ENCODE measurements at regions not wholly inside any gene's neighbourhood (a gene's known extent, or its start where the extent isn't known, plus 50 kb on each side); places are given as distances from the start of the nearest gene placed in this dataset.
A peak's percentile ranks its signal among the peaks of the same experiment; 100 is the strongest.
"Not testable (repeated sequence)": the region's sequence is repeated elsewhere in the genome, so short reads cannot be mapped to it uniquely, and the experiment has no call there.

DNA sequence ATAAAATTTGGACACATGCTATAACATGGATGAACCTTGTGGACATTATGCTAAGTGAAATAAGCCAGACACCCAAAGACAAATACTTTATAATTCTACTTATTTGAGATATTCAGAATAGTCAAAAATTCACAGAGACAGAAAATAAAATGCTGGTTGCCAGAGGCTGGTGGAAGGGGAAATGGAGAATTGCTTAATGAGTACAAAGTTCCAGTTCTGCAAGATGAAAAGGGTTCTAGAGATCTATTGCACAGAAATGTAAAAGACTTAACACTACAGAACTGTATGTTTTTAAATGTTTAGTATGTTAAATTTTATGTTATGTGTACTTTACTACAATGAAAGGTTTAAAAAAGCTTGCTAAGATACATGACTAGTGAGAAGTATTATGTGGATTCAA lies 344.8 kb downstream of the CNTN3 start:
- no peak for FAIRE-seq

DNA sequence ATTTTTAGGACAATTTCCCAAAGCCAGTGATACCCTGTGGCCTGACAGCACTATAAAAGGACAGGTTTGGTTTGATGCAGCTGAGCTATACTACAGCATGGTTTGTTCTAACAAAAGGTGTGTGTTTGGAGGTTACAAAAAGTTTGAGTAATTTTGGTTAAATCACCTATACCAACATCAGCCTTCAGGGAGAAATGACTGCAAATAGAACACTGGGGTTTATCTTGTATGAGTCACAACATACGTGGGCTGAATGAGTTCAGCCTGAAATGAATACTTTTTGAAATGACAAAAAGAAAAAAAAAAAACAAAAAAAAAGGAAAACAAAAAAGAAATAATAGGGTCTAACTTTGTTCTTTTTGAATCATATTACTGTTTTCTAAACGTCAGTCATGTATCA lies 345.7 kb downstream of the CNTN3 start:
- no peak for FAIRE-seq

DNA sequence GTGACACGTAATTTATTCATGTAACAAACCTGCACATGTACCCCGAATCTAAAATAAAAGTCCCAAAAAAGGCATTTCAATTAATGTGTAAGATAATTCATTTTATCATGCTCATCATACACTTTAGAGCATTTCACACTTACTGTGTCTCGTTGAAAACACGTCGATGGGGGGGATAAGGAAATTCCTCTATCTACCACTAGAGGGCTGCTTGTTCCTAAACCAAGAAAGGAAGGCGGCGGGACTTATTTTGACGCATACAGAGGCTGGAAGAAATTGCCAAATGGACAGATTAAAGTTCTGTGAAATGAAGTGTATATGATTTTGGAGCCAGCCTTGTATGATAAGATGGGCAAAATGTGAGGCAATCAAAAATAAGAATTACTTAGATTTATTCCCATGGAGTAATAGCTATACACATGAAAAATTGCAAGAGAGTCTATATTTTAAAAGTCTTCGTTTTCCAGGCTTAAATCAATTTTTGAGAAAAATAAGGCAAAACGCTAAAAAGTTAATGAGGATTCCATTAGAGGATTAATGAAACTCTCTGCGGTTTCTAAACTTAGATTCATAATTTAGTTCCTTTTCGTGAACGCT lies 346.8 kb downstream of the CNTN3 start:
- FAIRE-seq = peak; percentile 47

DNA sequence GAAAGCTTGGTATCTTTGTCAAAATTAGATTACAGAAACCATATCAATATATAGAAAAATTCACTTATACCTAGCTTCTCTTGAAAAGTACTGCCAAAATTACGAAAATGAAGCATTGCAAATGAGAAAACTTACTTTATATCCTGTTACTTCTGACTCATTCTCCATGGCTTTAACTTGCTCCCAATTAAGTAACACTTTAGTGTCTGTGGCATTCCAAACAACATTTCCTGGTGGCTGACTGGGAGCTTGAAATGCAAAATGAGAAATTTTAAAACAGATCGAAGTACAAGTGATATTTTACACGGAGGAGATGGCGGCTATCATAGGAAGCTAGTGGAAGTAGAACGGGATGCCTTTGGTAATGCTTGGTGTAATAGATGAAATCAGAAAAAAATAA lies 347.3 kb downstream of the CNTN3 start:
- no peak for FAIRE-seq

DNA sequence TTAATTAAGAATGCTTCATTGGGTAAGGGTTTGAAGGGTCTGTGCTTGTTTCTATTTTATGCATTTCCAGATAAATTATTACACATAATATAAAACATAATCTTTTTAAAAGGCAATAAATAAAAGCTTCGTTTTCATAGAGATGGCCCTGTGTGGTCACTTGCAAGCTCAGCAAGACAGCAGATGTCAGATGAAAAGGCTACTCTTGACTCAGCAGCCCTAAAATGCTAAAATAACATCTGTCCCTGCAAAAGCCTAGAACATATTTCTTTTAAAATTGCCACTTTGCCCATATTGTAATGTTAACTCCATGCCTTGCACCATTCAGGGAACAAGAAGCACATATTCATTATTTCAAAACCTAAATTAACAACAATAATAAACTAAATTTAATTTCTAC lies 349.4 kb downstream of the CNTN3 start:
- FAIRE-seq = no peak

DNA sequence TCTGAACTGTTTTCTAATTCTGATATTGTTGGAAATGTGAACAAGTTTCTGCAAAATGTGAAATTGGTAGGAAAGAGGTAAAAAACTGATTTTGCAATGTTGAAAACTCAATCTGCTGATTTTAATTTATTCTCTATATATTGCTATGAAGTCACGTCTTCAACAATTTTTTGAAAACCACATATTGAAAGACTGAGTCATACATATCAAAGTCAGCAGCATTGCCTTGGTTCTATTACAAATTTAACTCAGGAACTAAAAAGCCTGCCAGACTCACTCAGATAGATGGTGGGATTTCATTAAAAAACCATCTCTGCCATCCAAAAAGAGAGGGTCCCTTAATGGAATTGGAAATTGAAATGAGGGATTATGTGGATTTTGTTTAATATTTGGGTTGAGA lies 351.4 kb downstream of the CNTN3 start:
- no peak for FAIRE-seq

DNA sequence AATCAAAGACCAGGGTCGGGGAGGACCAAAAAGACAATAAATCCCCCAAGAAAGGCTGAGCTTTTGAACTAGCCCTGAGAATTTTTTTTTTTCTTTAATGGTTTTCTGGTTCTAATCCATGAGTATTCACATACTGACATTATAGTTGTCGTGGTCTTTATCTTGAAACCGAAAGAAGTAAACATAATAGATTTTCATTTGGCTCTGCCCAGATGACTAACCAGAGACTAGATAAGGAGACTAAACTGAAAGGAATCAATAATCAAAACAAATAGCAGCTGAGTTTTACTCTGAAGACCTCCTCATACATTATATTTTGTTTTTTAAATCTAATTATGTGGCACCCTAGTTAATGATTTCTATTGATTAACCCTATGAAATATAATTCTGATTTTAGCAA lies 381.4 kb downstream of the CNTN3 start:
- FAIRE-seq = no peak

DNA sequence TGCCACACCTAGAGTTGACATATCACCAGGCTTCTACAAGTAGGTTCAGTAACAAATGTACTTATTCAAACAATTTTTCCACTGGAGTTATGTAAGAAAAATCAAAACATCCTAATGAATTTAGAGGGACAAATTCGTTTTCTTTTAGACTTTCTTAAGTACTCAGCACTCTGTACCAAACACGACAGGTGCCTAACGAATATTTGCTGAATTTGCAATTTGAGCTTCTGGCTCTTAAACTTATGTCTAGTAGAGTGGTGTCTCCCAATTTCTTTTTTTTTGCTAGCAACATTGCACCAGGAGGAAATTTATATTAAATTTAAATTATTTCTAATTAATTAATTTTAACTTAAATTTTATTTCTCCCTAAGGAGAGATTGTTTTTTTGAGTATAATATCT lies 397.0 kb downstream of the CNTN3 start:
- FAIRE-seq = no peak

DNA sequence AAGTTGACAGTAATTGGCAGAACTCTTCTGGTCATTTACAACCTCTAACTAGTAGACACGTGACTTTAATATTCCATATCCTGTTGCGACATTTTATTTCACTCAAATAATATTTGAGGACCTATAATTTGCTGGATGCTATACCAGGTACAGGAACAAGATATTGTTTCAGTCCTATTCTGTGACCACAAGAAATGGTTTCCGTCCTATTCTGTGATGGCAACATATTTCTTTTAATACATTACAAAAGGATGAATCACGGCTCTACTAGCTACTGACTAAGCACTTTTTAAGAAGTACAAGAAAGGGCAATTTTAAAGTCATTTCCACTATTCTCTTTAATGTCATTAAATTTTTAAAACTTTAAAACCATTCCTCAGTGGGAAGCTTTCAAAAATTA lies 400.2 kb downstream of the CNTN3 start:
- no peak for FAIRE-seq

DNA sequence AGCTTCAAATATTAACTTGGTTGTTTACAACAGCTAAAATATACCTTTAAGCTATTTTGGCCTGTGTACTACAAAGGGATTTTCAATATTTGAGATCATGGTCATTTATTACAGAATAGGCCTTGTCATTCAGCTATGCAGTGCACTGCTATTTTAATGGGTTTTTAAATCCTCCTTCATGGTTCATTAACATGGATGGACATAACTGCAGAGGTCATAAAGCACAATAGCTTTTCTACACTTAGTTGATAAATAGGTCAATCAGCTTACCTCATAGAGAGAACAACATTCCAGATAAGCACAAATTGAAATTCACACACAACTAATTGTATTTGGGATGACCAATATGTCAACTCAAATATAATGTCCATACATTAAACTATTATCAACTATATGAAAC lies 403.7 kb downstream of the CNTN3 start:
- no peak for FAIRE-seq

DNA sequence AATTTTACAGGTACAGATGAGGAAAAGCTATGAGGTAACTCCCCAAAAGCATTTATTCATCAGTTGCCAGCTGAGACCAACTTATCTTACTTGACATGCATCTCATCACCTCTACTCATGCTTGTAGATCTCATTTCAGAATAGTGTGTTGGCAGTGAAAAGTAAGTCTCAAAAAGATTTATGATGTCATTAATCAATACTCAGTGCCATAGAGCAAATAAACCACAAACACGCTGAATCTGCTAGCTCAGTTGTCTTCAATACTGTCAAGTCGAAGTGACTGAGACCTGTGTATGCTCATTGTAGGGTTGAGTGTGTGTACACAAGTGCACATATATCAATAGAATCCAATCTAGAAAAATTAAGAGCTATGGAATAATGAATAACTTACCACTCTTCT lies 413.5 kb downstream of the CNTN3 start:
- no peak for FAIRE-seq

DNA sequence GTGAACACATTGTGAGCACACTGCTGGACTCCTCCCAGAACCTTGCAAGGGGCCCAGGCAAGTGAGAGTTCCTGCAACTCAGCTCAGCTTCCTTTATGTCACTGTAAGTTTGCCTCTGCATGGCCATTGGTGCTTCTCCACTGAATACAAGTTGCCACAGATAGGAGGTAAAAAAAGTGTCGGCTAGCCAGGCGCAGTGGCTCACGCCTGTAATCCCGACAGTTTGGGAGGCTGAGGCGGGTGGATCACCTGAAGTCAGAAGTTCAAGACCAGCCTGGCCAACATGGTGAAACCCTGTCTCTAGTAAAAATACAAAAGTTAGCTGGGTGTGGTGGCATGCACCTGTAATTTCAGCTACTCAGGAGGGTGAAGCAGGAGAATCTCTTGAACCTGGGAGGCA lies 435.8 kb downstream of the CNTN3 start:
- FAIRE-seq = not testable (repeated sequence)

DNA sequence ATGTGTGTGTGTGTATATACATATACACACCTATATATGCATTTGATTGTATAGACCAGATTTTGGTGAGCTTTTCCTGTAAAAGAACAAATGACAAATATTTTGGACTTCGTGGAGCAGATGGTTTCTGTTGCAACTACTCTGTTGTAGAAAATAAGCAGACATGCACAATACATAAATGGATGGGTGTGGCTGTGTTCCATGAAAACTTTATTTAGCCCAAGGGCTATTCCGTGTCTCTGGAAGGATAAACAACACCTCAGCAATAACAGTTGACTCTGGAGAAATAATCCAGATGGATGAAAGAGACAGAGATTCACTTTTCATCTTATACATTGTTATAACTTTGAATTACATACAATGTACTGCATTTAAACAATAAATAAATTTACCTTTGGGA lies 441.4 kb downstream of the CNTN3 start:
- FAIRE-seq = no peak

DNA sequence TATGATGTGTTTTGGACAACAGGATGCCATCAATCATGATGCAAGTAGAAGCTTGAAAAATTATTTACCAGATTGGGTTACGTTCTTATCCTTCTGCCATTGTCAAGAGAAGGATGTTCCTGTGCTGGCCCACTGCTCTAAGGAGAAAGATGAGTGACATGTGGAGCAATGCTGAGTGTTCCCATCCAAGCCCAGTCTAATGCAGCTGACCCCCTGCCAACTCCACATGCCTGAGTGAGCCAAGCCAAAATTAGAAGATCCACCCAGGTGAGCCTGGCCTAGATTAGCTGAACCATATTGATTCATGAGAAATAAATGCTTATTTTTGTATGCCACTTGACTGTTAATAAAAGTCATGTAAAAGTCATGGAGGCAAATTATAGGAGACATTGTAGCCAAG lies 446.5 kb downstream of the CNTN3 start:
- FAIRE-seq = no peak

DNA sequence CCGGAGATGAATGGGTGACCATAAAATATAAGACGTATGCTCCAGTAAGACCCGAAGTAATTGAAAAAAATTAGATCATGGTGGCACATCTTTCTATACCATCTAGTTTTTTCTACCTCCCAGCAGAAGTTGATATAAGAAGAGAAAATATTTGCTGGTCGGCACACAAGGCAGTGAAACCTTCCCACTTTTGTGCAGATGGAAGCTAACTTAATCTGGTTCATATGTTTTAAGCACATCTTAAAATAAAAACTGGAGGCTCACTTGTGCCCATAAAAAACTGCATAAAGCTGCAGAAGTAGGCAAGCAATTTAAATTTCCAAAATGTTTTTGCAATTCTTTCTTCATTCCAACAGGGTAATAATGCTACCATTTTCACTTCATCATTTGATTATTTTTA lies 449.2 kb downstream of the CNTN3 start:
- no peak for FAIRE-seq

DNA sequence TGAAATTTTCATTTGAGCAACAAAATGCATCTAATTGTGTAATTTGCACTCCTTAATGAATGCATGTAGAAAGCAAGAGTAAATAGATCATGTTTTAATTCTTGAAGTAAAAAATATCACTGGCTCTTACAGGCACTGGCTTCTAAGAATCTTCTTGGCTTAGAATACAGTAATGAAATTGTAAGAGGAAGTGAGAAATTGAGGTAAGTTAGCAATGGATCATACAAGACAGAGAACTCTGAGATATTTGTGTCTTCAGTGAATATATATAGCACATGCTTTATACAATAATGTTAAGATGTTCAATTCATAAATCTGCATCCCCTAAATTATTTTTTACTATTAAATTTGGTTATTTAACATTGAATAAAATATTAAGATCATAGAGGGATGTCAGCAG lies 465.0 kb downstream of the CNTN3 start:
- FAIRE-seq = no peak

DNA sequence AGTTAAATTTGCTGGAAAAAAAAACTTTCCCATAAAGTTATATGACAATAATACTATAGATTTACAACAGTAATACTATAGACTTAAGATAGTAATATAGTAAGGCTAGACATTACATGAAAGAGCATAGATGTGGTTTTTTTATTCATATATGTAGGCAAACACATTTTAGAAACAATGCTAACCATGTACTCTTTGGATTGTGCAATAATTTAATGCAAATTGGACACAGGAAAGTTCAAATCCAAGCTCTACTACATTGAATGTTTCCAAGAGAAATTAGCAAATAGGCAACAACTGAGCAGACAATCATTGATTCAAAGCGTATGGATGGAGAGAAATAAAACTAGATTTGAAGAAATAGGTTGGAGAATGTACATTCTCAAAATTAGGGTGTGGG lies 469.2 kb downstream of the CNTN3 start:
- no peak for FAIRE-seq

DNA sequence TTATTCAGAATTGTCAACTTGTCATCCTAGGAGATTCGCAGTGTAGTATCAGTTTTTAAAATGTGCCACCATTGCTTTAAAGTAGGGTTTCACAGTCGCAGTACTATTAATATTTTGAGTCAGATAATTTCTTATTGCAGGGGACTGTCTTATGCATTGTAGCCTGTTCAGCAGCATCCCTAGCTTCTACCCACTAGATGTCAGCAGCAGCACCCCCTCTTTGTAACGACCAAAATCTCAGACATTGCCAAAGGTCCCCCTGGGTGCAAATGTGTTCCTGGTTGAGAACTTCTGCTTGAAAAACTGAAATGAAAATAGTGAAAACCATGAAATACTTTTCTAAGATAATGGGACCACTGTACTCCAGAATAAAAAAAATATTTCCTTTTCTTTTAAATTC lies 474.8 kb downstream of the CNTN3 start:
- FAIRE-seq = no peak

DNA sequence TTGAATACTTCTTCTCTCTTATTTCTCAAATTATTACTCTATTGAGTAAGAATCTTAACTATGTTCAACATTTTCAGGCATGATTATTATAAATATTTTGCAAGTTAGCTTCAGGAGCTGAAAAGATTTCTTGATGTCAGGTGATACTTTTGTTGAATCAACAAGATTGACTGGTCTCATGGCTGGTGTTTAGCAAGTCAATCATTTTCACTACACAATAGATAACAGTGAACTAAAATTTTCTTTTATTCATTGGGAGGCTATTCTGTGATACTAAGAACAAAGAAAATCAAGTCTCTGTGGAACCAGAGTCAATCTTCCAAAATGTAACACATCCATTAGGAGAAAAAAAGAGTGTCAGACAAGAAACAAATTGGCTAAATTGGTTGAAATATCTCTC lies 476.7 kb downstream of the CNTN3 start:
- FAIRE-seq = no peak

DNA sequence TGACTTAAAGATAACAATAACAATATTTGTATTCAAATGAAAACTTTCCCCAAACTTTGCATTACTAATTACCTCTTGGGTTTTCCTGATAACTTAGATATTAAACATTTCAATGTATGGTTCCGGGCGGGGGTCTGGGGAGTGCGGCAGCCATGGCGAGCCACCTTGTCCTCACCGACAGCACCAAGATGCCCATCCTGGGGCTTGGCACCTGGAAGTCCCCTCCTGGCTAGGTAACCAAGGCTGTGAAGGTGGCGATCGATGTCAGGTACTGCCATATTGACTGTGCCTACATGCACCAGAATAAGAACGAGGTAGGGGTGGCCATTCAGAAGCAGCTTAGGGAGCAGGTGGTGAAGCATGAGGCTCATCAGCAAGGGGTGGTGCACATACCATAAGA lies 478.7 kb downstream of the CNTN3 start:
- no peak for FAIRE-seq

DNA sequence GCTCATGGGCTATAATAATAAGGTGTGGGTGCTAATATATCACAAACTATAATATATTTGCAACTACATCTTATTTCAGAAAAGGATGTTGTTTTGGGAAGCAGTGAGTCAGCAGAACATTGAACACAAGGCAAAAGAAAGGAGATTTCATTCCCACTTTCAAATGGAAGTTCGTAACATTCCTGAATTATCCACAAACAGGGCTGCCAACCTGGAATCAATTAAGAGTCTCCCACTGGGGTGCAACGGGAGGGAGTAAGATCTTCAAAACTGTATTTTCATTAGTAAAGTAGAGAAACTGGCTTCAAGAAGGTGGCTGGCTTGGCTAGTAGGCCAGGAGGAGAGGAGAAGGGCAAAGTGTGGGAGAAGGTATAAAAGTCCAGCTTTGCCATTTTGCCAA lies 479.6 kb downstream of the CNTN3 start:
- FAIRE-seq = no peak

DNA sequence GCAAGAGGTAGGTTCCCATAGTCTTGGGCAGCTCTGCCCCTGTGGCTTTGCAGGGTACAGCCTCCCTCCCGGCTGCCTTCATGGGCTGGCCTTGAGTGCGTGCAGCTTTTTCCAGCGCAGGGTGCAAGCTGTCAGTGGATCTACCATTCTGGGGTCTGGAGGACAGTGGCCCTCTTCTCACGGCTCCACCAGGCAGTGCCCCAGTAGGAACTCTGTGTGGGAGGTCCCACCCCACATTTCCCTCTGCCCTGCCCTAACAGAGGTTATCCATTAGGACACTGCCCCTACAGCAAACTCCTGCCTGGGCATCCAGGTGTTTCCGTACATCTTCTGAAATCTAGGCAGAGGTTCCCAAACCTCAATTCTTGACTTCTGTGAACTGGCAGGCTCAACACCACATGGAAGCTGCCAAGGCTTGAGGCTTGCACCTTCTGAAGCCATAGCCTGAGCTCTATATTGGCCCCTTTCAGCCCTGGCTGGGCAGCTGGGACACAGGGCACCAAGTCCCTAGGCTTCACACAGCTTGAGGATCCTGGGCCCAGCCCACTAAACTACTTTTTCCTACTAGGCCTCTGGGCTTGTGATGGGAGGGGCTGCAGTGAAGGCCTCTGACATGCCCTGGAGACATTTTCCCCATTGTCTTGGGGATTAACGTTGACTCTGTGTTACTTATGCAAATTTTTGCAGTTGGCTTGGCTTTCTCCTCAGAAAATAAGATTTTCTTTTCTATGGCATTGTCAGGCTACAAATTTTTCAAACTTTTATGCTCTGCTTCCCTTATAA lies 482.7 kb downstream of the CNTN3 start:
- FAIRE-seq = not testable (repeated sequence)

DNA sequence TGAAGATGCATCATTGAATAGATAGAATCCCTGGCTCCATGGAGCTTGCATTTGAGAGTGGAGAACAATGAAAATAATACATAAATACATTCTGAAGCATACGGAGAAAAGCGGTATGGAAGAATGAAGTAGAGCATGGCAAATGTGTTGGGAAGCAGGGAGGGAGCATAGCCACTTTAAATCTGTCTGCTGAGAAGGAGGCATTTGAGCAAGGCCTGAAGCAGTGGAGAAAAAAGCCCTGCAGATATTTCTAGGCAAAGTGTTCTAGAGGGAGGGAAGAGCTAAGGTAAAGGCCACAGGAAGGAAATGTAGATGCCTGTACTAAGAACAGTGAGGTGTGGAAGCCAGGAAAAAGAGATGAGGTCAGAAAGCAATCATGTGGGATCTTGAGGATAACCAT lies 484.8 kb downstream of the CNTN3 start:
- no peak for FAIRE-seq

DNA sequence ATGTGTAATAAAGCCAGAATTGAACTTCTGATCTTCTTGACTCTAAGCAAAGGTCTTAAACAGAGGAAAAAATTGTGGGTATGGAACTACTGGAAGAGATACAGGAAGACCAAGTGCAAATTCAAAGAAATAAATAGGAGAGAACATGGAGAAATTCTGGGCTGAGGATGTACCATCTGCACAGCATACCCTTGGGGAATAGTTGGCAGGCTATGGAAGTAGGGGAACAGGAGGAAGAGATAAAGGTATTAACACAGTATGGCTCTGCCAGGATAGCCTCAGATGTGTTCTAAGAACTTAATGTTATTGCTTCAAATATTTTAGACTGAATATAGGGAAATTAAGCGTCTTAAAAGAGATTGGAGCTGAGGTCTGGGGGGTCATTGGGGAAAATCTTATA lies 485.4 kb downstream of the CNTN3 start:
- no peak for FAIRE-seq

DNA sequence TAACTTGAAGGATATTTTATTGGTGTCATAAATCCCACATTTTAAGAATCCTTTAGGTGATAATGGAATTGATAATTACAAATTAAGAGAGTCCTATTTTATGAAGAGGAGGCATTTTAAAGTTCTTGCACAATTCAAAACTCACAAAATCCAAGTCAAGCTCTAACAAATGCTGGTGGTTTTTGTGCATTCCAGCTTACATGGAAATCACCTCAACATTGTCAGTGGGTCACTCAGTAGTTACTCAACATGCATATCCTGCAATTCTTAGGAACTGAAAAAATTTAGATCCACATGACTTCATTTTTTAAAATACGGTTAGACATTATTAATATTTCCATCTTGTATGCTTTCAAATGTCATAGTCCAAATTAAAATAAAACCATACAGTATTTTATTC lies 487.2 kb downstream of the CNTN3 start:
- no peak for FAIRE-seq
